NCI-H524 treated with DMSO at 0.1 percent for 48 hours (cell line): ENCODE measurements at regions not wholly inside any gene's neighbourhood (a gene's known extent, or its start where the extent isn't known, plus 50 kb on each side); places are given as distances from the start of the nearest gene placed in this dataset.
"Not testable (repeated sequence)": the region's sequence is repeated elsewhere in the genome, so short reads cannot be mapped to it uniquely, and the experiment has no call there.

Experiments
- DNase-seq: peaks from one replicate; lab custom pipeline; 2025; lab: John Stamatoyannopoulos, UW

DNA sequence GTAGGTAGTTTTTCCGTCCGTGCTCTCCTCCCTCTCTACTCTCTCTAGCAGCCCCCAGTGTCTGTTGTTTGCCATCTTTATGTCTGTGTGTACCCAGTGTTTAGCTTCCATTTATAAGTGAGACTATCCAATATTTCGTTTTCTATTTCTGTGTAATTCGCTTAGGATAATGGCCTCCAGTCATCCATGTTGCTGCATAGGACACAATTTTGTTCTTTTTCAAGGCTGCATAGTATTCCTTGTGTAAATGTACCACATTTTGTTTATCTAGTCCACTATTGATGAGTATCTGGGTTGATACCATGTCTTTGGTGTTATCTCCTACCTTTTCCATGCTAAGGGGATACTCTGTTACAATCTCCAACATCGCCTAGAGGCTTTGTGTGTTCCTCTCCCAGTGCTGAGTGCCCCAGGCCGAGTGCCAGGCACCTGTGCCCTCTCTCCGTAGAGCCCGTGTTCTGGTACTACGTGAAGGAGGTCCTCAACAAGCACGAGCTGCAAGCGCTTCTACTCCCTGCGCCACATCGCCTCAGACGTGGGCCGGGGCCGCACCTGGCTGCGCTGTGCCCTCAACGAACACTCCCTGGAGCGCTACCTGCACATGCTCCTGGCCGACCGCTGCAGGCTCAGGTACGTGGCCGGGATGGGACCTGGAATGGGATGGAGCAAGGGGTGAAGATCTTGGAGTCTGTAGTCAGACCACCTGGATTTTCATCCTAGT, 51.0 kb downstream of the NPIPB11 start:
- DNase-seq = not testable (repeated sequence)

DNA sequence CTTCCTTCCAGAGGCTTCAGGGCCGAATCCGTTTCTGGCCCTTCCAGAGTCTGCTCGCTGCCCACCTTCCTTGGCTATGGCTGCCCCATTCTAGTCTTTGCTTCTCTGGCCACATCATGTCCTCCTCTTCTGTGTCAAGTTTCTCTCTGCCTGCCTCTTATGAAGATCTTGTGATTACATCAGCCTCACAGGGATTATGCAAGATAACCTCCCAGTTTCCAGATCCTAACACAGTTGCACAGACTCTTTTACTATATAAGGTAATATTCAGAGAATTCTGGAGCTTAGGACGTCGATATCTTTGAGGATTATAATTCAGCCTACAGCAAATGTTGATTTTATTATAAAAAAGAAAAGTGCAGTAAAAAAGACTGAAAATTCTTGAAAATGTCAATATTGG, 52.1 kb downstream of the NPIPB11 start:
- not testable (repeated sequence) for DNase-seq

DNA sequence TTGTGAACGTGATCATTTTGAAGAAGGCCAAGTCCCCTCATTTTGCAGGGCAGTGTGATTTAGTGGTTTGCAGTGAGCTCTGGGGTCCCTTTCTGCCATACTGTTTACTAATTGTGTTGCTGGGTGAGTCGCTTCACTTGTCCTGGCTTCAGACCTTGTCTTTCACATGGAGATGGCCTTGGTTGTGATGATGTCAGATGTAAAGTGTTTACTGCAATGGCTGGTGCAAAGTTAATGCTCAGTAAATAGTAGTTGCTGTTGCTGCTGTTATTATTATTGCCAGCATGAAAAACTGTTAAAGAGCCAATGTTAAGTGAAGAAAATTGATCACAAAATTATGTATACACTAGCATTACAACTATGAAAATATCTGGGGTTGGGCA, 53.9 kb downstream of the NPIPB11 start:
- DNase-seq = not testable (repeated sequence)

DNA sequence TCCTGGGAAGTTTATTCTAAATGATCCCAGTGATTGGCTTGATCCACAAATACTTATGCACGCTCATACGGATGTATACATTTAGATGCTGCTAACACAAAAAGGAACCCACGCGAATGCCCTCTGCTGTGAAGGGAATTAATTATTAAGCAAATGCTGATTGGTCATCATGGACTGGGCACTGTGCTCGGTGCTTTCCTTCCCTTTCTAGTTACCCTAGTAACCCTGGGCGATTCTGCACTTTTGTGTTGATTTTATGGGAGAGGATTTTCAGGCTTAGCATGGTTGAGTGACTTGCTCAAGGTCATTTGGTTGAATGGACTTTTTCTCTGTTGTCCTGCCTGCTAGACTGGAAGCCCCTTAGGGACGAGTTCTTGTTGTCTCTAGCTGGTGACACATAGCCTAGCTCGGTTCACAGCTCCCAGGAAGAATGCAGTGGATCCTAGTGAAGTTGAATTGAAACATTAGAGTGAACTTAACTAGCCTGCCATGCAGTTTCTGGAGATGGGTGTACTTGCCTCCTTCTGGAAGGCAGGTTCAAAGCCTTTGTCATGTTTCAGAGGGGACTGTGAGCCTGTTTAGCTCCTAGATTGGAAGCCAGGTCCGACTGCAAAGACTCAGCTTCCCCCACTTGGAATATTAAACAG, 54.4 kb downstream of the NPIPB11 start:
- not testable (repeated sequence) for DNase-seq

DNA sequence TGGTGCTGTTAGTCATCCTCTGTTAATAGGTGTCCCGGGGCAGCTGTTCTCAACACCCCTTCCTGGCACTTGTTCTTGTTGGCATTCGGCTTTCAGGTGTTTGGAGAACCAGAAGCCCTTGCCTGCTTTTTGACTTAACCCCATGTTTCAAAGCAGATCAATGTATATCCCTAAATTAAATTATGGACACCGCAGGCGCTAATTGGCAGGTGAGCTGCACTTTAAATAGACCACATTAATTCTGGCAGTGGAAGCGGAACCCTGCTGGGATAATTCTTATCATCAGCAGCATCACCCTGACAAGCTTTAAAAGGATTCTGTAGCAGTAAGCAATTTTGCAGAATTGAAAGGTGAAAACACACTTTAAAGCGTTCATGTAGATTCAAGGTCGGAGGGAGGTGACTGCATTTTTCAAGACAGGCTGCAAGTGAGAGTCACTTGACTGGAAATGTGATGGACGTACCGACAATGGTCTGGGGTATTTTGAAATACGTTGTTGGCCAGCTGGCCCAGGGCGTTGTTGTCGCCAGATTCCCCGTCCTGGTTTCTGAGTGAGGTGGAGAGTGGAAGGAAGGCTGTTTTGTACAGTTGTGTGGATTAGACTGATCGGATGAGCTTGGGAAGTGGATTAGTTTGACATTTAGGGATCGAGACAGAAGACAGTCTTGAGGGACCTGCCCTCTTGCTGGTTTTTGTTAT, 55.1 kb downstream of the NPIPB11 start:
- DNase-seq = not testable (repeated sequence)

DNA sequence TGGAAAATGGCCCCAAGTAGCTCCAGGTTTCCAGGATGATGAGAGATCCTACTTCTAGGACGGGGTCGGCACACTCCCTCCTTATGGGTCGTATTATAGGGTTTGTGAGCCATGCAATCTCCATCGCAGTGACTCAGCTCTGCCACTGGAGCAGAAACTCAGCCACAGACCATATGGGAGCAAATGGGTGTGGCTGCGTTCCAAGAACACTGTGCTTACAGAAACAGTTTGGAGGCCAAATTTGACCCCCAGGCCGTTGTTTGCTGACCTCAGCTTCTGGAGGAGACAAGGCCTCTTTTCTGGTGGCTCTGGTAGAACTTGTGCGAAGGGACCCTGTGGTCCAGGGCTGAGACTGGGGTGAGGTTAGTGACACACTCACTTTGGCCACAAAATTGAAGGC, 56.5 kb downstream of the NPIPB11 start:
- DNase-seq = not testable (repeated sequence)

DNA sequence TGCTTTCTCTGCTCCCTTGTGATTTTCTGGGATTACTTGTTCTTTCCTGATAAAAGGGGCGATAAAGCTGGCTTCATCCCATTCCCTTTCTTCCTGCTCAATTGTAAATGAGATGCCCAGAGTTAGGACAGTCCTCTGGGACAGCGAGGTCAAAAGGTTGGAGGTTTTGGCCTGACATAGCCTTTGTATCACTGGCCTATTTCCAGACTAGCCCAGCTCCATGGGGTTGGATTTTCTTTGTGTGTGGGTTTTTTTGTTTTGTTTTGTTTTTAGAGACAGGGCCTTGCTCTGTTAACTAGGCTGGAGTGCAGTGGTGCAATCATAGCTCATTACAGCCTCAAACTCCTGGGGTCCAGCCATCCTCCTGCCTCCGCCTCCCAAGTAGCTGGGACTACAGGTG, 57.8 kb downstream of the NPIPB11 start:
- not testable (repeated sequence) for DNase-seq

DNA sequence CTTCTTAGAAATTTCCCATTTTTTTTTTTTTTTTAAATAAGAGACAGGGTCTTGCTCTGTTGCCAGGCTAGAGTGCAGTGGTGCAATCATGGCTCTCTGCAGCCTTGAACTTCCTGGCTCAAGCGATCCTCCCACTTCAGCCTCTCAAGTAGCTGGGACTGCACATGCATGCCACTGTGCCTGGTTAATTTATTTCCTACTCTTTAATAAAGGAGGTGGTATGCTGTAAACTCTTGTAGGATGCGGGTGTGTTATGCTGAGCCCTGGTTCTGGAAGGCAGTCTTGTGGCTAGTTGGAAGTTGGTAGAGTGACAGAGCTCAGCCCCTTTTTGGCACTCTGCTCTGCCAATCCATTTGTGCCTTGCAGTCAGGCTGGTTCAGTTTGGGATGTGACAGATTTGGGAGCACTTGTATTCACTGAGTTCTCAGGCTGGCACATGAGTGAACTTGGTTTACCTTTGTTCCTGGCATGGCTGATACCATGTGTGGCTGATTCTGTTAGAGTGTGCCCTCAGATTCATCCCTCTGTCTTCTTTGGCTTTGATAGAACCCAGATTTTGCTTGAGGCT, 58.3 kb downstream of the NPIPB11 start:
- DNase-seq = not testable (repeated sequence)

DNA sequence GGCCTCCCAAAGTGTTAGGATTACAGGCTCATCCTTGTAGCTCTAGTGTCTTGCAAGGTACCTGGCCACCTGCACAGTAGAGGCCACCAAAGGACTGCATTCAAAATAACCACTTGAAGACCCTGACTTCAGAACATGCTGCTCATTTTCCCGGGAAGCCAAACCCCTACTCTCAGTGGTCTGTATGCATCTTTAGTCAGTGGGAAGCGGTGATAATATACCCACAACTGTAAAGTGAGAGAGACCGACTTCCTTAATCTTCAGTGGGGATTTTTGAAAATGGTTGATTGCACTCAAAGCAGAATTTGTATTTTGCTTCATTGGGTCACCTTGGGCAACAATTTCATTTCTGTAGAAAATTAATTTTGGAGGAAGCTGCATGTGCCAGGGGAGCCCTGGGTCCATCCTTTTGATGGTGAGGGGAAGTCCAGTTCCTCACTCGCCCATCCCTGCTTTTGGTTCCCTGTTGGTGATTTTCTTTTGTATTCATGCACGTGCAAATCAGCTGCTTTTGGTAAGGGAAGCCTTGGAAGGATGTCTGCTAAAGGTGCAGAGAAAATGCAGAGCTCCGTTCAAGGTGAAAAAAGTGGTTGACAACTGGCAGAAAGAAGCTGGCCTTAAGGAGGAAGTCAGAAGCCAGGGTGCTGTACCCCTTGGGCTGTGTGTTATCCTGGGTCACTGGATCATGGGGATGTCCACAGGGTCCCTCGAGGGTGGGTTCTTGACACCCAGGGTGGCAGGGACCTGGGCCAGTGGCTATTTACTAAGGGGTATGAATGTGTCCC, 59.5 kb downstream of the NPIPB11 start:
- not testable (repeated sequence) for DNase-seq

DNA sequence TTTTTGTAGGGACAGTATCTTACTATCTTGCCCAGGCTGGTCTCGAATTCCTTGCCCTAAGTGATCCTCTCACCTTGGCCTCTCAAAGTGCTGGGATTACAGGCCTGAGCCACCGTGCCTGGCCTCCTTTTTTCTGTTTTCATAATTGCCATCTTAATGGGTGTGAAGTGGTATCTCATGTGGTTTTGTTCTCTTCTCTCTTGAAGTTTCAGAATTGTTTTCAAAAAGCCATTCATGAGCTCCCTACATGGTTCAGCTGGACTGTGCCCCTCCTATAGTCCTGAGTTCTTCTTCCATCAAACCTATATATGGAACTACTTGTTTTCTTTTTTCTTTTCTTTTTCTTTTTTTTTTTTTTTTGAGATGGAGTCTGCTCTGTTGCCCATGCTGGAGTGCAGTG, 60.3 kb downstream of the NPIPB11 start:
- DNase-seq = not testable (repeated sequence)

DNA sequence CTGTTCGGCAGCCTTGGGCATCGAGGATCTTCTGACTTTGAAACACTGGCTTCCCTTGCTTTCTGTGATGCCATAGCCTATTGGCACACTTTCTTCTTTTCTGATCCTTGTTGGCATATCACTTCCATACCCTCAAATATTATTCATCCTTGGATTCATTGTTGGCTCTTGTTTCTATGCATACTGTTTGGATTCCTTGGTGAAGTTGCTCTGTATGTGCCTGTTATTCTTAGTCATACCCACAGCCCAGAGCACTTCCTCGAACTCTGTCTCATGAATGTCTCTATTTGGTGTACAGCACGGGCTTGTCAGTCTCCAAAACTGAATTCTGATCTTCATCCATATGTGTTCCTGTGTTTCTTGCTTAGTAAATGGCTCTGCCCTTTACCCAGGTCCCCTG, 63.6 kb downstream of the NPIPB11 start:
- DNase-seq = not testable (repeated sequence)

DNA sequence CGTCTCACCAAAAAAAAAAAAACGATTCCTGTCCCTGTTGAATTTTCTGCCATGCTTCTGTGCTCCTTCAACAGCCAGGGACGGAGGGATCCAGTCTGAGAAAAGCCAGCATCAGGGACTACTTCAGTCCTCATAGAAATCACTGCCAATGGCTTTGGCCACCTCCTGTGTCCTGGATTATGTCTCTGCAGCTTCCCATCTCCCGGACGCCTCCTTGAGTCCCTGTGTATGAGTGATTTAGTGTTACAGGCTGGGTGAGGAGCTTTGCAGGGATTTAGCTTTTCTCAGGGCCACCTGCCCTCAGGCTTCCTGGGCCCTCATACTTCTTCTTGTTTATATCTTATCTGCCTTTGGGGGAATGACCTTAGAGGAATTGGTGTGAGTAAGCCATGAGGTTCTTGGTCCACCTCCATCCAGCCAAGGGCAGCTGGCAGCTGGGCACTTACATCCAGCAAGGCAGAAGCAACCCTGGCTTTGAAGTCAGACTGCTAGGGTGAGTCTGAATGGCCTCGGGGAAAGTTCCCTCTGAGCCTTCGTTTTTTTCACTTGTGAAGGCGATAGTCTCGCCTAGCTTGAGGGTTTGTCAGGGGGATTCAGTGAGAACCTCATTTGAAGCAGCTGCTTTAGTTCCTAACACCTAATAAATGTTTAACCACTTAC, 65.6 kb downstream of the NPIPB11 start:
- not testable (repeated sequence) for DNase-seq

DNA sequence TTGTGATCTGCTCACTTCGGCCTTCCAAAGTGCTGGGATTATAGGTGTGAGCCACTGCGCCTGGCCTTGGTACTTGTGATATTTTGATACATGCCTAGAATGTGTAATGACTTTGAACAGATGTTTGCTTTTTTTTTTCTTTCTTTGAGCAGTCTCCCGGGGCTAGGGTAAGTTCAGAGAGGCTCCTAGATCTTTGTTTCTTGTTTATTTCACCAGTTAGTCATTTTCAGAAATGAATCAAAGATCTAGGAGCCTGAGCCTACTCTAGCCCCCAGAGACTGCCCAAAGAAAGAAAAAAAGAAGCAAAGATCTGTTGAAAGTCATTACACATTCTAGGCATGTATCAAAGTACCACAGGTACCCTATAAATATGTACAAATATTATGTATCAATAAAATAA, 66.3 kb downstream of the NPIPB11 start:
- DNase-seq = not testable (repeated sequence)

DNA sequence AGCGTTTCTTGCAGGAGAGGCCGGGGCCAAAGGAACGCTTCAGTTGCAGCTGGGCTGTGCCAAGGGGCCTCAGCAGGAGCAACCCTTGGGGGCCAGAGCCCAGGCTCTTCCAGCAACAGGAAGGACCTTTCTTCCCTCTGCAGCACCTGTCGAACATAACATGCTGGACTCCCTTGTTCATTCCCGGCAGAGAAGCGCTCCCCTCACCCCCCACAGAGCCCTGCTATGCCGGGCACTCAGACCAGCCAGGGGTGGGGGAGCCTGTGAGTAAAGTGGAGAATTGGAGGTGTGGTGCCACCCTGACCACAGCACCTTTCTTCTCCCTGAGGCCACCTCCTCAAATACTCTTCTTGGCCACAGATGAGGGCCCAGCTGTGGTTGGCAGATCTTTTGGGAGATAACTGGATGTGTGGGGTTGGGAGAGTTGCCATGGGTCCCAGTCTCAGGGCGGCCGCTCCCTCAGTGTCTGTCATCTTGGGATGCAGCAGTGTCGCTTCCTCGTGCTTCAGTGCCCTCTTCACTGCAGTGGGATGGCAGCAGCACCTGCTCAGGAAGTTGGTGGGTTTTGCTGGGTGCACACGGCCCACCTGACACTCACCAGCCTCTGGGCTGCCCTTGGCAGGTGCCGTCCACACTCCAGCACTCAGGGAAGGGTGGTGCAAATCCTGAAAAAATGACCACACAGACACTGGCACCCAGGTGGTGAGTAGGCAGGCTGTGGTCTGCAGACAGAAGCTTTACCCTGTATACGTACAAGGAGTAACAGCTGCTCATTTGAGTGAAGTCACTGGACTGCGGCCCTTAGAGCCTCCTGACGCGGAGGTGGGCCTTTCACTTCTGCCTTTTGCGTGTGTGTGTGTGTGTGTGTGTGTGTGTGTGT, 67.5 kb downstream of the NPIPB11 start:
- DNase-seq = not testable (repeated sequence)

DNA sequence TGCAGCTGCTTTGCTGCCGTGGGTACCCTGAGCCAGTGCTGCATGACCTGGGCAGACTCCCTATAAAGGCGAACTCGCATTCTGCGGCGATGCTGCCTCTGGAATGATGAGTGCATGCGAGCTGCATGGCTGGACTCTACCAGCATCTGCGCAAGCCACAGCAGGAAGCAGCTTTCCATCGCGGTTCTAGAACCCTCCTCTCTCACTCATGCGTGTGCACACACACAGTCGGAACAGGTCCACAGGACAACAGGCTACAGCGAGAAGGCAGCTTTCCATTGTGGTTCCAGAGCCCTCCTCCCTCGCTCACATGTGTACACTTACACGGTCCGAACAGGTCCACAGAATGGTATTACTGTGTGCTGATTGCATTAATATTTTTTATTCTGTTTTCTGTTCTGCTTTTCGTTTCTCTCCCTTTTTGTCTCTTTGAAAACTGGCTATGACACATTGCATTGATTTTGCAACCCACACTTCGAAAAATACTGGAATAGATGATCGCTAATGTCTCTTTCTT, 69.1 kb downstream of the NPIPB11 start:
- DNase-seq = not testable (repeated sequence)

DNA sequence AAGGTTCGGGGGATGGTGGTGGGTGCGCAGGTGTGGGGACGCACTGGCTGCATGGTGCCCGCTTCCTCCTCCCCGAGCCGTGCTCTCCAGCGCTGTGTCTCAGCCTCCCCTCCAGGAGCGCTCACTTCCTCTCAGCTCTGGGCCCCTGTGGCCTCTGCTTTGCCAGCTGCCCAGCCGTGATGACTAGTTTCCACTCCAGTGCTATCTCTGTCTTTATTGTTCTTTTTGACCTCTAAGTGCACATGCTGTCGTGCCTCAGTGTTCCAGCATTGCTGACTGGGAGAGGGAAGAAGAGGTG, 71.0 kb downstream of the NPIPB11 start:
- DNase-seq = not testable (repeated sequence)

DNA sequence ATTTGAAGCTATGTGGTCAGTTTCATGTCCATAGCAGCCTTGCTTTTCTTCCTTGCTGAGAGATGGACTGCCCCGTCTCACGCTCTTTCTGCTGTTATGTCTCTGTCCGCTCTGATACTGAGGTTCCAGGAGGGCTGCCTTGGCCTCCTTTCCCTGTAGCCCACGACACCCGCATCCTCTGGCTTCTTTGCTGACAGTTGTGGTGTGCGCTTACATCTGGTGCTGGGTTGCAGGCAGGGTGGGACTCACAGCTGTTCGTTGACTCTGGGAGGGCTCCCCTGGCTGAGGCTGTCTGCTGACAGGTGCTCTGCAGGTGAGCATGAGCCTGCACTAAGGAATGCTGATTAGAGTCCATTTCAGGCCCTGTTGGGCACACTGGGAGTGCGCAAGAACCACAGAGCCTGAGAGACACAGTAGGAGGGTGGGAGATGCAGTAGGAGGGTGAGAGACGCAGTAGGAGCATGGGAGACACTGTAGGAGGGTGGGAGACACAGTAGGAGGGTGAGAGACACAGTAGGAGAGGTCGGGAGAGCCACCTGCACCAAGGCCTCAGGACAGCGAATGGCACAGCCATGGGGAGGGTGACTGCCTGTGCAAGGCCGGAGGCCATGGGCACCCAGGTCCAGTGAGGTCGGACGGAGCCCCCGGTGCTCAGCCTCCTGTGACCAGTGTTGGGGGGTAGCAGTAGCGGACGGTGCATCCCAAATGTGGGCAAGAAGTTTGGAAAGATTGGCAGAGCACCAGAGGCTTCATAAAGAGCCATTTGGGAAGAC, 71.5 kb downstream of the NPIPB11 start:
- DNase-seq = not testable (repeated sequence)

DNA sequence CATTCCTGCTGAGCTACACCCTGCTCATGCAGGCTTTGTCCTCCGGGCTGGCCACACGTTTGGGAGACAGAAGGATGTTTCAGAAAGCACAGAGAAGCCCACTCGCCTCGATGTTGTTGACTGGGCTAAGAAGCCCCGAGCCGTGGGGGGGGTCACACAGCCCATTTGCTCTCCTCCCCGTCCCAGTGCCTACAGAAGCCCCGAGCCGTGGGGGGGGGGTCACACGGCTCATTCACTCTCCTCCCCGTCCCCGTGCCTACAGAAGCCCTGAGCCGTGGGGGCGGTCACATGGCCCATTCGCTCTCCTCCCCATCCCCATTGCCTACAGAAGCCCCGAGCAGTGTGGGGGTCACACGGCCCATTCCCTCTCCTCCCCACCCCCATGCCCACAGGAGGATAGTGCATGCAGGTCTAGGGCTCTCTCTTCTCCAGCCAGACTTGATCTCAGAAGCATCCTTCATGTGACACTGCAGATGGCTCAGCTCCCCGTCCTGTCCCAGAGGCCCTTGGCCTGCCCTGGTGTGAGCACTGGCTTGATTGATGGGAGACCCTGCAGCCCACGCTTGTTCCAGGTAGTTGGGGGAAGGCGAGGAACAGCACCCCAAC, 72.9 kb downstream of the NPIPB11 start:
- DNase-seq = not testable (repeated sequence)

DNA sequence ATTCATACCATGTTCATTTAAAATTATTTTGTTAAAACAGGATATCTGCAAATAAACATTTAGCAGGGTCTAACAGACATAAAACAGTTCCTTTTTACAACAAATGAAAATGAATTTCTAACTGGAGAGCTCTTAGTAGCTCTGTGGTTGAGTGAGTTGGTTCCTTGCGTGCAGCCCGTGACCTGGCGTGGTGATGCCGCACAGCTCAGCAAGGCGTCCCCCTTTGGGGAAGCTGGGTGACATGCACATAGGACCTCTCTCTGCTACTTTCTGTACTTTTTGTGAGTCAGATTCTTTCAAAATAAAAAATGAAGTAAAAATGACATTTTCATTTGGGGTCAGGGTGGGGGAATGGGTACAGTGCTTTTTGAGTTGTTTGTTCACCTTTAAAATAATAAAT, 75.9 kb downstream of the NPIPB11 start:
- not testable (repeated sequence) for DNase-seq
